ENCODE measurements at regions not wholly inside any gene's neighbourhood (a gene's known extent, or its start where the extent isn't known, plus 50 kb on each side); places are given as distances from the start of the nearest gene placed in this dataset.

DNA sequence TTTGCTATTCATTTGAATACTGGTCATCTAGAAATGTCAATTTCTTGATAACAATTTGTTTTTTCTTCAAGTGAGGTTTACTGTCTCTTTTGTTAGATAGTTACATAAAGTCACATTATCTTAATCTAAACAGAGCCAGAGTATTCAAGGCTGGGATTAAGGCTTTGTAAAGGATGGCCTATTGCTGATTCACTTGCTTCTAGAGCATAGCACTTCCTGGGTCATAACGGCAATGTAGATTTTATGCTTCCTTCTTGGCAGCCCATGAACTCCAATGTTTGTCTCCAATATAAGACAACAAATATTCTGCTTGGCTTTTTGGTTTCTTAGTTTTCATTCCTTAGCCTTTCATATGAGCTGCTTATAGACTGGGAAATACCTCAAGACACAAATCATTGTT, 2007.9 kb upstream of the CDH6 start:
- no peak for TF ChIP-seq ZFX (IDR thresholded peaks at IDR 0.05; ENCODE audit: borderline replicate concordance)
- TF ChIP-seq, protein P1, sequence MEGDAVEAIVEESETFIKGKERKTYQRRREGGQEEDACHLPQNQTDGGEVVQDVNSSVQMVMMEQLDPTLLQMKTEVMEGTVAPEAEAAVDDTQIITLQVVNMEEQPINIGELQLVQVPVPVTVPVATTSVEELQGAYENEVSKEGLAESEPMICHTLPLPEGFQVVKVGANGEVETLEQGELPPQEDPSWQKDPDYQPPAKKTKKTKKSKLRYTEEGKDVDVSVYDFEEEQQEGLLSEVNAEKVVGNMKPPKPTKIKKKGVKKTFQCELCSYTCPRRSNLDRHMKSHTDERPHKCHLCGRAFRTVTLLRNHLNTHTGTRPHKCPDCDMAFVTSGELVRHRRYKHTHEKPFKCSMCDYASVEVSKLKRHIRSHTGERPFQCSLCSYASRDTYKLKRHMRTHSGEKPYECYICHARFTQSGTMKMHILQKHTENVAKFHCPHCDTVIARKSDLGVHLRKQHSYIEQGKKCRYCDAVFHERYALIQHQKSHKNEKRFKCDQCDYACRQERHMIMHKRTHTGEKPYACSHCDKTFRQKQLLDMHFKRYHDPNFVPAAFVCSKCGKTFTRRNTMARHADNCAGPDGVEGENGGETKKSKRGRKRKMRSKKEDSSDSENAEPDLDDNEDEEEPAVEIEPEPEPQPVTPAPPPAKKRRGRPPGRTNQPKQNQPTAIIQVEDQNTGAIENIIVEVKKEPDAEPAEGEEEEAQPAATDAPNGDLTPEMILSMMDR (IDR thresholded peaks at IDR 0.05) = no peak

GRCh38 chr5:29175774-29176173, 2017.7 kb upstream of the CDH6 start:
- TF ChIP-seq ZFX (IDR thresholded peaks at IDR 0.05; ENCODE audit: borderline replicate concordance) = no peak
- TF ChIP-seq, protein P1 (IDR thresholded peaks at IDR 0.05) = no peak
- no peak overlapping the region for H3K27ac ChIP-seq

More for the DNA sequence above, 2007.9 kb upstream of the CDH6 start:
- H3K27ac ChIP-seq = no peak overlapping the region

GRCh38 chr5:29170599-29170998, 2022.9 kb upstream of the CDH6 start:
- TF ChIP-seq ZFX (IDR thresholded peaks at IDR 0.05; ENCODE audit: borderline replicate concordance) = no peak
- TF ChIP-seq, protein P1 (IDR thresholded peaks at IDR 0.05) = no peak
- no peak overlapping the region for H3K27ac ChIP-seq

- no peak overlapping the region for H3K27ac ChIP-seq
- TF ChIP-seq, protein P1 (IDR thresholded peaks at IDR 0.05) = no peak
- no peak for TF ChIP-seq ZFX (IDR thresholded peaks at IDR 0.05; ENCODE audit: borderline replicate concordance)
Observed at GRCh38 chr5:29169886-29170285, 2023.6 kb upstream of the CDH6 start.

- TF ChIP-seq ZFX (IDR thresholded peaks at IDR 0.05; ENCODE audit: borderline replicate concordance) = no peak
- TF ChIP-seq, protein P1 (IDR thresholded peaks at IDR 0.05) = no peak
- H3K27ac ChIP-seq = no peak overlapping the region
Observed at GRCh38 chr5:29162297-29162696, 2031.2 kb upstream of the CDH6 start.

DNA sequence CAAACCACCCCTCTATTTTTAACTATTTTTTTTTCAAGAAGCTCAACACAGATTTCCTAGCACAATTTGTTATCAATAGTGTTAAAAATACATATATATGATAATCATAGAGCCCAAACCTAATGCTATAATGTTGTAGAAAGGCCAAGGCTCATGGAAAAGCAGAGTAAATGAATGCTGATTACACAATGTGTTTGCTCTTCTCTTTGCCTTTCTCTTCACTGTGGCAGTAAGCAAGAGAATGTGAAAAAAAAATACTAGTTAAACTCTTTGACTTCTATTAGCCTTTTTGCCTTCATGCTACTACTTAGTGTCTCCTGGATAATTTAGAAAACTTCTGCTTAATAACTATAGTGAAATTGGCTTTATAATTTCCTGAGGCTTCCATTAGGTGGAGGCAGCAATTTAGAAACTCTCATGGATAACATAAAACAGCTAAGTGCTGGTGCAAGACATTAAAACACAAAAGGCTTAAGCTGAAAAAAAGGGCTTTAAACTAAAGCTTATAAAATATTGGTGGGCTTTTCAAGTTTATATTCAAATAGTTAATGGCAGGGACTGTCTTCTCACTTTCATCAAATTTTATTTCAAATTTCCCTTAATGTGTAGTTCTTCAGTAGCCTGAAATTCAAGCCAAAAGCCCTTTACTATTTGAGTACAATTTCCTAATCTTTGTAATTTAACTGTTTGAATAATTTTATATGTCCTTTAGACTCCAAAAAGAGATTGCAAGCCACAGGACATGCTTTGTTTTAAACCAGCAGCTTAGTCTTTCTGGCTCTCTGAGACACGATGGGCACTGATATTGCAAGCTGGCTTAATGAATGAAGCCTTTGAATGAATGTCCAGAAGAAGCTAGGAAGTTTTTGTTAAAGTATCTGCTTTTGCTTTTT, 2031.8 kb upstream of the CDH6 start:
- H3K27ac ChIP-seq = no peak overlapping the region
- TF ChIP-seq, protein P1 (IDR thresholded peaks at IDR 0.05) = no peak
- no peak for TF ChIP-seq ZFX (IDR thresholded peaks at IDR 0.05; ENCODE audit: borderline replicate concordance)

GRCh38 chr5:29157975-29158374, 2035.5 kb upstream of the CDH6 start:
- H3K27ac ChIP-seq = no peak overlapping the region
- no peak for TF ChIP-seq ZFX (IDR thresholded peaks at IDR 0.05; ENCODE audit: borderline replicate concordance)
- TF ChIP-seq, protein P1 (IDR thresholded peaks at IDR 0.05) = no peak
